Caco-2 (cell line): ENCODE measurements at regions not wholly inside any gene's neighbourhood (a gene's known extent, or its start where the extent isn't known, plus 50 kb on each side); places are given as distances from the start of the nearest gene placed in this dataset.

Experiments
- BruUV-seq: library from RNA; stranded (reverse); fragments of 400-500 nt; replicated peaks from 2 replicates; lab custom pipeline; 2021; lab: Mats Ljungman, UMichigan
- CTCF ChIA-PET: fragments of 300-600 bp; sonication (Branson Sonifier 250); formaldehyde crosslinking; loops from one replicate; lab custom pipeline; 2022; ENCODE audit warnings: antibody characterized with exemption; lab: Charles Lee
- POLR2A ChIA-PET: fragments of 300-600 bp; sonication (Branson Sonifier 250); formaldehyde crosslinking; loops from one replicate; lab custom pipeline; 2022; ENCODE audit warnings: antibody characterized with exemption; lab: Charles Lee
- DNase-seq, 2 experiments: peaks; one replicate each; pipeline versions ENCODE4 v3.0.0 to v3.0.0-alpha.2; 2020 to 2022
- H3K27me3 ChIP-seq: replicated peaks from 2 replicates; pipeline ENCODE4 v1.6.0; 2011; ENCODE audit warnings: low read length; ENCODE audit not compliant: control insufficient read depth, insufficient read depth
- H3K36me3 ChIP-seq: 2 replicates; pipeline ENCODE4 v1.5.1; 2011; ENCODE audit warnings: low read length; ENCODE audit not compliant: control insufficient read depth, insufficient read depth
- H3K4me1 ChIP-seq: fragments of 250-450 bp; sonication (Bioruptor Pico); 2 replicates; pipeline ENCODE4 v1.5.1; 2020; ENCODE audit warnings: mild to moderate bottlenecking
- H3K4me3 ChIP-seq: 2 replicates; pipeline ENCODE4 v1.5.1; 2011; ENCODE audit warnings: low read depth, mild to moderate bottlenecking, control low read depth, low read length
- H3K9me3 ChIP-seq: fragments of 250-450 bp; sonication (Bioruptor Pico); 2 replicates; pipeline ENCODE4 v1.5.1; 2020; ENCODE audit warnings: mild to moderate bottlenecking, moderate library complexity
- H3K27ac Mint-ChIP-seq: one replicate; pipeline ENCODE4 v1.8.0; 2022; ENCODE audit warnings: mixed read lengths; ENCODE audit not compliant: unreplicated experiment
- H3K27me3 Mint-ChIP-seq: one replicate; pipeline ENCODE4 v1.8.0; 2022; ENCODE audit warnings: mixed read lengths; ENCODE audit not compliant: insufficient read depth, unreplicated experiment
- H3K36me3 Mint-ChIP-seq: one replicate; pipeline ENCODE4 v1.8.0; 2022; ENCODE audit warnings: mild to moderate bottlenecking, mixed read lengths; ENCODE audit not compliant: insufficient read depth, unreplicated experiment
- H3K4me1 Mint-ChIP-seq: one replicate; pipeline ENCODE4 v1.8.0; 2022; ENCODE audit warnings: low read depth, mixed read lengths; ENCODE audit not compliant: unreplicated experiment
- H3K4me3 Mint-ChIP-seq: one replicate; pipeline ENCODE4 v1.8.0; 2022; ENCODE audit warnings: mild to moderate bottlenecking, moderate library complexity, mixed read lengths; ENCODE audit not compliant: unreplicated experiment
- H3K9me3 Mint-ChIP-seq: one replicate; pipeline ENCODE4 v1.8.0; 2022; ENCODE audit warnings: mixed read lengths; ENCODE audit not compliant: unreplicated experiment
- CTCF ChIP-seq, 2 experiments: fragments of 200-600 bp in 1 of 2; IDR thresholded peaks; 1 replicate in 1 of 2; 2 replicates in 1 of 2; pipeline versions ENCODE4 v1.5.1 to v1.8.0; 2011 to 2022; ENCODE audit warnings: antibody characterized with exemption in 1 of 2, control low read depth in 1 of 2, inconsistent platforms in 1 of 2, low read depth in 1 of 2, low read length in 1 of 2, mild to moderate bottlenecking in 1 of 2, moderate library complexity in 1 of 2; ENCODE audit not compliant: insufficient read depth in 1 of 2, severe bottlenecking in 1 of 2, unreplicated experiment in 1 of 2
- intact Hi-C: fragments of 100-400 bp; cut with micrococcal nuclease; formaldehyde crosslinking; loops from one replicate; pipeline ENCODE4 v1.10.0; 2022; ENCODE audit not compliant: unreplicated experiment

- no peak overlapping the region for H3K27ac Mint-ChIP-seq
- H3K4me3 Mint-ChIP-seq, result no peak overlapping the region
- no peaks in the 10 kb centered on the region for H3K9me3 Mint-ChIP-seq
- CTCF ChIA-PET, result no interaction called here
- Histone ChIP-seq H3K36me3 (no peaks in the 10 kb centered on the region), H3K9me3 (no peaks in the 10 kb centered on the region), H3K4me3 (no peak overlapping the region), H3K4me1 (no peaks in the 10 kb centered on the region), H3K27me3 (no peaks in the 10 kb centered on the region)
- intact Hi-C loops, result no loop called here
- POLR2A ChIA-PET, result no interaction called here
- H3K27me3 Mint-ChIP-seq, result peaks cover 5% of the 10 kb centered on the region
- BruUV-seq, result no TSS peak
- no peak for DNase-seq
- no peaks in the 10 kb centered on the region for H3K4me1 Mint-ChIP-seq
- TF ChIP-seq CTCF (IDR thresholded peaks at IDR 0.05; ENCODE audit: insufficient read depth in 1 of 2, low read depth in 1 of 2, low read length in 1 of 2, severe bottlenecking in 1 of 2, unreplicated experiment in 1 of 2), result no peak
- H3K36me3 Mint-ChIP-seq, result no peaks in the 10 kb centered on the region
These were observed 1373.8 kb upstream of the GOT2 start for GRCh38 chr16:60107871-60108270.

DNA sequence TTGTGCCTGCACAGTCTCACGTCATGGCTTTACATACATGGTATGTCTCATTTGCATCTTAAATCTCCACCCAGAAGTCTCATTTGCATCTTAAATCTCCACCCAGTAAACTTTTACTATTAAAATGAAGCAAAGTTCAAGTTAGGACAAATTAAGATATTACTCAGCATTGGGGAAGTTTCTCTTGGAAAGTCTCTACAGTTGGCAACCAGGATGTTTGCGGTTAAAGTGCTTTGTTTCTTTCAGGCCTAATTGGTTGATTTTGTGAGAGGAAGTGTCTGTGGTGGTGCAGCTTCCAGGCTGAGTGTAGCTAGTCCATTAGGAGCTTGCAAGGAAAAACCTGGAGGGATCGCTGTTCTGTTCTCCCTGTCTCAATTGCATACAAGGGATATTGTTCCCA lies 1373.3 kb upstream of the GOT2 start:
- Histone ChIP-seq H3K4me1 (no peaks in the 10 kb centered on the region), H3K36me3 (no peaks in the 10 kb centered on the region), H3K27me3 (no peaks in the 10 kb centered on the region), H3K4me3 (no peak overlapping the region), H3K9me3 (no peaks in the 10 kb centered on the region)
- Mint-ChIP-seq H3K4me3 (no peak overlapping the region), H3K27me3 (peaks cover 5% of the 10 kb centered on the region), H3K36me3 (no peaks in the 10 kb centered on the region), H3K4me1 (no peaks in the 10 kb centered on the region), H3K27ac (no peak overlapping the region), H3K9me3 (no peaks in the 10 kb centered on the region)
- POLR2A ChIA-PET, result no interaction called here
- no TSS peak for BruUV-seq
- CTCF ChIA-PET, result no interaction called here
- no peak for DNase-seq
- TF ChIP-seq CTCF (IDR thresholded peaks at IDR 0.05; ENCODE audit: insufficient read depth in 1 of 2, low read depth in 1 of 2, low read length in 1 of 2, severe bottlenecking in 1 of 2, unreplicated experiment in 1 of 2), result no peak
- intact Hi-C loops, result no loop called here

DNA sequence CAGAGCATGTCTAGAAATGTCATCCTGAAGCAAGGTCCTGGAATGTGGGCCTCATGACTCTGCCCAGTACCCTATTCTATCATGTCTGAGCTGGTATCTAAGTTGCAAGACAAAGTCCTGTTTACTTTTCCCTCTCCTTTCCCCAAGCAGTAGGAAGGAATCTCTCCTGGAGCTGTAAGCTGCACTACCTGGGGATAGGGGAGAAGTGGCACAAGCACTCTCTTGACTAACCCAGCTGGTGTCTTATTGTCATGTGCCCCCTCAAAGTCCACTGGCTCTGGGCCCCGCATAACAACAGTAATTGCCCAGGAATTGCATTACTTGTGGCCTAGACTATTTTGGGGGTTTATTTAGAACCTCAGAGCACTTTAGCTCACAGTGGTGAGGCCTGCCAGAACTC lies 1366.3 kb upstream of the GOT2 start:
- Mint-ChIP-seq H3K27me3 (peaks cover 5% of the 10 kb centered on the region), H3K36me3 (no peaks in the 10 kb centered on the region), H3K4me1 (no peaks in the 10 kb centered on the region), H3K27ac (no peak overlapping the region), H3K9me3 (peaks cover 26% of the 10 kb centered on the region), H3K4me3 (no peak overlapping the region)
- no TSS peak for BruUV-seq
- Histone ChIP-seq H3K4me3 (no peak overlapping the region), H3K36me3 (no peaks in the 10 kb centered on the region), H3K9me3 (no peaks in the 10 kb centered on the region), H3K27me3 (no peaks in the 10 kb centered on the region), H3K4me1 (no peaks in the 10 kb centered on the region)
- POLR2A ChIA-PET, result no interaction called here
- no peak for TF ChIP-seq CTCF (IDR thresholded peaks at IDR 0.05; ENCODE audit: insufficient read depth in 1 of 2, low read depth in 1 of 2, low read length in 1 of 2, severe bottlenecking in 1 of 2, unreplicated experiment in 1 of 2)
- intact Hi-C loops, result no loop called here
- no peak for DNase-seq
- CTCF ChIA-PET, result no interaction called here
